ENCODE measurements at regions not wholly inside any gene's neighbourhood (a gene's known extent, or its start where the extent isn't known, plus 50 kb on each side); places are given as distances from the start of the nearest gene placed in this dataset.

DNA sequence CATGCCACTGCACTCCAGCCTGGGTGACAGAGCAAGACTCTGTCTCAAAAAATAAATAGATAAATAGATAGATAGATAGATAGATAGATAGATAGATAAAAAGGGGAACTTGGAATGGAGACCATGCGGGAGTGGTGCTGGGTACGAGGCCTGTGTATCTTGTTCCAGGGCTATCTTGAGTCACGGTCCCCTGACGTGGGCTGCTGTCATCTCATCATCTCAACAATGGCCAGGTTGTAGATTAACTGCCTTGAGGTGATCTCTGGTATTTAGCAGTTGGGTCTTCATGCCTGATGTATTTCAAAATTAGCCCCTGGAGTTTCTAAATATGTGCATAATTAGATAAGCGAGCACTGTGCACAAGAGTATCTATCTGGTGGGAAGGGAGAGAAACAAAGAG is 212.1 kb downstream of the CDRT15L2 start:
- TF ChIP-seq CTCF (IDR thresholded peaks at IDR 0.05) (no peak), POLR2AphosphoS5 (IDR thresholded peaks at IDR 0.05) (no peak), POLR2A (IDR thresholded peaks at IDR 0.05) (no peak)

Data from prostate gland (tissue), 2 donors.